ENCODE measurements at regions not wholly inside any gene's neighbourhood (a gene's known extent, or its start where the extent isn't known, plus 50 kb on each side); places are given as distances from the start of the nearest gene placed in this dataset.
"Not testable (repeated sequence)": the region's sequence is repeated elsewhere in the genome, so short reads cannot be mapped to it uniquely, and the experiment has no call there.

GRCh38 chr4:57877047-57877458 lies 766.9 kb upstream of the IGFBP7 start:
- no peak for DNase-seq (ENCODE audit: low read depth, low spot score)

- no peak for DNase-seq (ENCODE audit: low read depth, low spot score)
Measured at GRCh38 chr4:57875829-57876392, 765.7 kb upstream of the IGFBP7 start.

- no peak for DNase-seq (ENCODE audit: low read depth, low spot score)
Measured at GRCh38 chr4:57866468-57867171, 756.4 kb upstream of the IGFBP7 start.

DNA sequence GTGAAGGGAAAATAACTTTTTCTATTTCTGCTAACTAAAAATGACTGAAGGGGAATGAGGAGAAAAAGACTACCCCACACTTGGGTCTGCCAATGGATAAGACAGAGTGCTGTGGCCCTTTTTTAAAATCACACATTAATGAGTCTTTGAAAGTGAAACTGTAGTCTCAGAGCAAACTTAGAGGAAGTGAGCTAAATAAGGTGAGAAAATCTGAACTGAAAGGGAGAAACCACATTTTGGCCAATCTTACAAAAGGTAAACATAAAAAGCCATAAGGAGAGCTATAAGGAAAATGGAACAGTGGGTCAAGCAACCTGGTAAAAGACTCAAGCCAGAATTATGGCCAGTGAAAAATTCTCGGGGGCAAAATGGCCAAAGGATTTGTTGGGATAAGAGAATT lies 755.1 kb upstream of the IGFBP7 start:
- no peak for DNase-seq (ENCODE audit: low read depth, low spot score)

DNA sequence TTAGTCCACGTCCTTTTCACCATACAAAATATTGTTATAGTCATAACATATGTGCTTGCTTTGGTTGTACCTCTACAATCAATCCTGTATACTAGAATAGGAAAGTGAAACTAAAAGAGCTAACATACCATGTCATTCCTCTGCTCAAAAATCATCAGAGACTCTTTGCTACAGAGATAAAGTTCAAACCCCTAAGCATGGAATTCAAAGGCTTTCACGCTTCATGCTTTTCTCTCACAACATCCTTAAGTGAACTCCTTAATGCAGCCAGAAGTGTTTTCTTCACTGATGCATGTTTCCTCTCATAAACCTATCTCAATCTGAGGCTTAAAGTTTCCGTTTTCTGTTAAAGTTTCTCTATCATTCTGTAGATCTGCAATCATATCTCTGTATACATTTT lies 744.6 kb upstream of the IGFBP7 start:
- DNase-seq (ENCODE audit: low read depth, low spot score), result no peak

DNA sequence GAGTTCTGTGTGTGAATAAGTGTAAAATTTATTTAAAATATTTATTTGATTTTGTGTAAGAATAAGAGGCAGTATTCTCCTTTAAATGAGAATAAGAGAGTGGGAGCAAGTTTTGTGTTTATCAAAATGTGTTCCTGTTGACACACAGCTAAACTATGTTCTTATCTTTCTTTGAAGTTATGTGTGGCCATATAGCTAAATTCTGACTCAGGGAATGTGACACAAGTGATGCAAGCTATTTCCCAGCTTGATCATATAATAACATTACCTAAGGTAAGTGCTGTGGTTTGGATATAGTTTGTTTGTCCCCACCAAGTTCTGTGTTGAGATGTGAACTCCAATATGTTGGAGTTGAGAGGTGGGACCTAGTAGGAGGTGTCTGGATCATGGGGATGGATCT lies 740.0 kb upstream of the IGFBP7 start:
- DNase-seq (ENCODE audit: low read depth, low spot score), result no peak

GRCh38 chr4:57832083-57832482 lies 721.9 kb upstream of the IGFBP7 start:
- no peak for DNase-seq (ENCODE audit: low read depth, low spot score)

DNA sequence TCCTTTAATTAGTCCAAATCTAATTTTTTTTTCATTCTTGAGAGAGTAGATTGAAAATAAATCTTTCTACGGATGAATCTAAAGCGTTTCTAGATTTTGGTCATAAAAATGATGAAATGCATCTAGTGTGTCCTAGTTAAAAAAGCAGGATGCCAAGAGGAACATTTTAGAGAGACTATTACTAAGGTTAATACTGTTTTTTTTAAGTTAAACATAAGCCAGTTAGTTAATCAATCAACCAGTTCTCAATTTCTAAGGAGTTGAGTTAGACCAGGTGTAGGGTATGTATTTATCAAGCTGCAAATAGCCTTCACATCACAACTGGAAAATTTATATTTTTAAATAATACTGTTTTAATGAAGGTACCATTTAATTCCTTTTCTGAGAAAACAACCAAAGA lies 679.5 kb upstream of the IGFBP7 start:
- no peak for DNase-seq (ENCODE audit: low read depth, low spot score)

DNA sequence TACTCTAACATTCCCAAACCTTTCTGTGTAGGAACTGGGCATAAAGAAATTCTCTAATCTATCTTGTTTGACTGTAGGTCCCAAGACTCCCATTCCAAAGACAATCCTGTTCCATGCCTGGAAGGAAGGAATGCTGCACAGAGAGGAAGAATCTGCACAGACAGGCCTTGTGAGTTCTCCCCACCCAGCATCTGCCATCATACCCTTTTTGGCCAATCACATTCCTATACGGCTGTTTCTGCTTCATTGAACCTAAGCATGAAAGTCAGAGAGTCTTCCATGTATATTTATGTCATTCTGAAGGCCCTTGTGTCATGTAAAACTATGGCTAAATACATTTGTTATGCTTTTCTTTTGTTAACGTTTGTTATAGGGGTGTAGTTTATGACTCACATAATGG lies 667.7 kb upstream of the IGFBP7 start:
- DNase-seq (ENCODE audit: low read depth, low spot score), result no peak

- no peak for DNase-seq (ENCODE audit: low read depth, low spot score)
Measured at GRCh38 chr4:57774681-57775080, 664.5 kb upstream of the IGFBP7 start.

GRCh38 chr4:57774171-57774570 lies 664.0 kb upstream of the IGFBP7 start:
- DNase-seq (ENCODE audit: low read depth, low spot score), result no peak

DNA sequence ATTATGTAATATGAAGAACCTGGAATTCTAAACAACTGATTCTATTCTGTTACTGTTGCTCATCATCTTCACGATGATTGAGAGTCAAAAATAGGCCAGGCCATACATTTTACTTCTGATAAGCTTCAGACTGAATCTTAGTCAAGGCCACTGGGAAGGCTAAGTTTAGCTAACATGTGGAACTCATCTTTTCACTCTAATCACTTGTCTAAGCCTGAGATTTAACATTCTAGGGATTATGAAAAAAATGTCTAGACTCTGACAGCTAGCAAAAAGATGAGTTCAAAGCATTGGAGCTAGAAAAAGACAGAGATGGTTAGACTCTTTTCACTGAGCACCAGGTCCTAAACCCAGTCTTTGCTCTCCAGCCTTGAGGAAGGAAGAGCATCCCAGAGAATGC lies 656.2 kb upstream of the IGFBP7 start:
- DNase-seq (ENCODE audit: low read depth, low spot score), result no peak

DNA sequence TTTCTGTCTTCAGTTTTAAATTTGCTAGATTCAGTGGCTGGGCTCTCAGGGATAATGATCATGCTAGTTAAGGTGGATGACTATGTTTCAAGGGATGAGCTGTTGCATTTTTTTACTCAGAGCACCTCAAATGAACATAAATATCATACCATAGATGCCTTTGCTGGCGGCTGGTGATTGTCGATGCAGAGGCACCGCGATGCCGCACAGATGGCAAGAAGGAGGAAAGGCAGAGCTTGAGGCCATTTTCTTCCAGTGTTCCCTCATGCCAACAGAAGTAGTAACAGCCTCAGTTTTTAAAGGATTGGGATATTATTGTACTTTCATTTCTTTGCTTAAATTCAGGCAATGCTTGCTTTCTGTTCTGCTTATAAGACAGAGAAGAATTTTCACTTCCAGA lies 654.7 kb upstream of the IGFBP7 start:
- DNase-seq (ENCODE audit: low read depth, low spot score), result no peak

DNA sequence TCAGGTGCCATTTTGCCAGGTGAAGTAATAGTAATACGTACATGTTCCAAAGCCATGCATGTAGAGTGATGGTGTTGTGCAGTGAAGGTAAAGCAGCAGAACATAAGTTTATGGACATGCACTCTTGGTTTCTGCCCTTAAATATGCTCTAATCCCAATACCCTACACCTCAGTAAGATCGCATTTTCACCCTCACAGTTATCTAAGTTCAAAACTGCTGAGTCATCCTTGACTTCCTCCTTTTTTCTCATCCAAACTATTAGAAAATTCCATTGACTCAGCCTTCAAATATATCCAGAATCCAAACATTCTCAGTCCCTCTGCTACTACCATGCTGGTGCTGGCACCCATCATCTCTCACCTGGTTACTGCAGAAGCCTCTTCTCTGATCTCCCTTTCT lies 652.9 kb upstream of the IGFBP7 start:
- no peak for DNase-seq (ENCODE audit: low read depth, low spot score)

GRCh38 chr4:57740625-57741190 lies 630.5 kb upstream of the IGFBP7 start:
- no peak for DNase-seq (ENCODE audit: low read depth, low spot score)

- DNase-seq (ENCODE audit: low read depth, low spot score), result no peak
Measured at GRCh38 chr4:57736781-57737180, 626.6 kb upstream of the IGFBP7 start.

DNA sequence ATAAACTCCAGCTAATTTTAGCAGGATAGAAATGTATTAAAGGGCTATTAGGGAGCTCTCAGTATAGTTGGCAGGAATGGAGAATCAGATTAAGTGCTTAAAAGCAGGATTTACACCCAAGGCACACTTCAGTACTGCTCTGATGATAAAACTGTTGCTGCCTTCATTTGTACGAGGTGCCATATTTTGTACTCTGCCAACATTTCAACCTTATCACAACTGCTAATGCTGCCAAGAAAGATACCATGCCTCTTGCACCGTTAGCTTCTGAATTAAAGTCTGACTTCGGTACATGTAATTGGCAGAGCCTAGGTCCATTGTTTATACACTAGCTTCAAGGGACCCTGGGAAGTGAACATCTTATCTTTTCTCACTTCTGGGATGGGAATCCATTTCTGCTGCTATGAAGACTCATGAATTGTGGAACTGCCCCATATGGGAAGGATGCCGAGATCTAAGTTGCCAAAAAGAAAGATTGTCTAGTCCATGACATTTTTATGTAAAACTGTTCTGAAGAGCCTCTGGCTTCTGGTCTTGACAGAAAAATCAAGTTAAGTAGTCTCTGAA lies 624.0 kb upstream of the IGFBP7 start:
- DNase-seq (ENCODE audit: low read depth, low spot score), result no peak

- DNase-seq (ENCODE audit: low read depth, low spot score), result not testable (repeated sequence)
Measured at GRCh38 chr4:57729775-57730570, 619.8 kb upstream of the IGFBP7 start.

- DNase-seq (ENCODE audit: low read depth, low spot score), result no peak
Measured at GRCh38 chr4:57726154-57726553, 616.0 kb upstream of the IGFBP7 start.

- DNase-seq (ENCODE audit: low read depth, low spot score), result no peak
Measured at GRCh38 chr4:57719456-57719855, 609.3 kb upstream of the IGFBP7 start.

DNA sequence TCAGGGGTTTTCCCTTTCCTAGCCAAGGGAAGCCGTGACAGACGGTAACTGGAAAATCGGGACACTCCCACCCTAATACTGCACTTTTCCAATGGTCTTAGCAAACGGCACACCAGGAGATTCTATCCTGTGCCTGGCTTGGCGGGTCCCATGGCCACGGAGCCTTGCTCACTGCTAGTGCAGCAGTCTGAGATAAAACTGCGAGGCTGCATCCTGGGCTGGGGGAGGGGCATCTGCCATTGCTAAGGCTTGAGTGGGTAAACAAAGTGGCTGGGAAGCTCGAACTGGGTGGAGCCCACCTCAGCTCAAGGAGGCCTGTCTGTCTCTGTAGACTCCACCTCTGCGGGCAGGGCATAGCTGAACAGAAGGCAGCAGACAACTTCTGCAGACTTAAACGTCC lies 604.1 kb upstream of the IGFBP7 start:
- DNase-seq (ENCODE audit: low read depth, low spot score), result not testable (repeated sequence)

DNA sequence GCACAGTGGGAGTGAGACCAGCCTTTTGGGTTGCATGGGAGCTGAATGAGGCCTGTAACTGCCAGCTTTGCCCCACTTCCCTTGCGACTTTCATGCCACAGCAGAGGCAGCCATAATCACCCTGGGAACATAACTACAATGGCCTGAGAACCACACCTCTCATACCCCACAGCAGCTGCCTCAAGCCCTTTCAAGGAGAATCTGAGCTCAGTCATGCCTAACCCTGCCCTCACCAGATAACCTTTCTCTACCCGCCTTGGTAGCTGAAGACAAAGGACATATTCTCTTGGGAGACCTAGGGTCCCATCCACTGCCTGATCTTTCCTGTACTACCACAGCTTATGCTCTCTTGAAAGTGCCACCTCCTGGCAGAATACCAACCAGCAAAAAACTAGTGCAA lies 599.9 kb upstream of the IGFBP7 start:
- no peak for DNase-seq (ENCODE audit: low read depth, low spot score)

Data from brain pericyte (primary cell).